ENCODE measurements at regions not wholly inside any gene's neighbourhood (a gene's known extent, or its start where the extent isn't known, plus 50 kb on each side); places are given as distances from the start of the nearest gene placed in this dataset.

- H3K27me3 ChIP-seq (ENCODE audit: control insufficient read depth in 4 of 4, insufficient read depth in 4 of 4, low read length in 3 of 4): no peaks in the 10 kb centered on the region
- H3K9me3 ChIP-seq (ENCODE audit: control insufficient read depth in 4 of 4, low read length in 3 of 4): no peaks in the 10 kb centered on the region
- no peak for DNase-seq (ENCODE audit: low spot score)
- H3K4me1 ChIP-seq (ENCODE audit: control insufficient read depth in 4 of 4, insufficient read depth in 4 of 4, low read length in 3 of 4): no peaks in the 10 kb centered on the region
- H3K4me3 ChIP-seq (ENCODE audit: low read depth in 1 of 3, low read length in 3 of 3): no peak overlapping the region
- H3K27ac ChIP-seq (ENCODE audit: low read depth in 1 of 2, low read length in 2 of 2): no peak overlapping the region
- 43% methylated on average over 1 of the region's 1 CpG for WGBS
- H3K9ac ChIP-seq (ENCODE audit: low read depth in 1 of 2, low read length in 2 of 2): no peak overlapping the region
- TF ChIP-seq SP1 (IDR thresholded peaks at IDR 0.05) (no peak), REST (IDR thresholded peaks at IDR 0.05) (peak; percentile 96)
- H3K36me3 ChIP-seq (ENCODE audit: control insufficient read depth in 4 of 4, insufficient read depth in 3 of 4, low read depth in 1 of 4, low read length in 3 of 4): no peaks in the 10 kb centered on the region
Measured at GRCh38 chr9:124149992-124150391, 107.8 kb upstream of the NEK6 start.

GRCh38 chr9:124163760-124164255, 93.9 kb upstream of the NEK6 start:
- no peak for DNase-seq (ENCODE audit: low spot score)
- no peaks in the 10 kb centered on the region for H3K4me1 ChIP-seq (ENCODE audit: control insufficient read depth in 4 of 4, insufficient read depth in 4 of 4, low read length in 3 of 4)
- no peak overlapping the region for H3K9ac ChIP-seq (ENCODE audit: low read depth in 1 of 2, low read length in 2 of 2)
- no peak for TF ChIP-seq GABPA (IDR thresholded peaks at IDR 0.05 in 1 of 2, conservative IDR thresholded peaks at IDR 0.05 in 1 of 2)
- no peak for TF ChIP-seq HNF4A (conservative IDR thresholded peaks at IDR 0.05)
- H3K27me3 ChIP-seq (ENCODE audit: control insufficient read depth in 4 of 4, insufficient read depth in 4 of 4, low read length in 3 of 4): no peaks in the 10 kb centered on the region
- no peaks in the 10 kb centered on the region for H3K36me3 ChIP-seq (ENCODE audit: control insufficient read depth in 4 of 4, insufficient read depth in 3 of 4, low read depth in 1 of 4, low read length in 3 of 4)
- no peaks in the 10 kb centered on the region for H3K9me3 ChIP-seq (ENCODE audit: control insufficient read depth in 4 of 4, low read length in 3 of 4)
- H3K27ac ChIP-seq (ENCODE audit: low read depth in 1 of 2, low read length in 2 of 2): no peak overlapping the region
- H3K4me3 ChIP-seq (ENCODE audit: low read depth in 1 of 3, low read length in 3 of 3): no peak overlapping the region
- WGBS: 65% methylated on average over 2 of the region's 2 CpGs

DNA sequence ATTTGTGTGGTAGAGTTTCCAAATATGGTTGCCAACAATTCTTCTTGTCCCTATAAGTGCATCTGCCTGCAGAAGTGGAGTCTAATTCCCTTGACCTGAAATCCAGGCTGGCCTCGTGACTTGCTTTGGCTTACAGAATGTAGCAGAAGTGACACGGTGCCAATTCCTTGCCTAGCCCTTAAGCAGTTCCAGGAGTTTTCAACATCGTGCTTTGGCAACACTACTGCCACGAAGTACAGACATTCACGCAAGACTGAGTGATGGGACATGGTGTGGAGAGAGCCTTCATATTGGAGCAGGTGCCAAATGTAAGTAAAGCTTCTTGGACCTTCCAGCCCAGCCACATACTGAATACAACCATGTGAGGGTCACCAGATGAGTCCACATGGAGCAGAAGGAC, 92.9 kb upstream of the NEK6 start:
- Histone ChIP-seq H3K4me3 (ENCODE audit: low read depth in 1 of 3, low read length in 3 of 3) (no peak overlapping the region), H3K4me1 (ENCODE audit: control insufficient read depth in 4 of 4, insufficient read depth in 4 of 4, low read length in 3 of 4) (no peaks in the 10 kb centered on the region), H3K9me3 (ENCODE audit: control insufficient read depth in 4 of 4, low read length in 3 of 4) (no peaks in the 10 kb centered on the region), H3K9ac (ENCODE audit: low read depth in 1 of 2, low read length in 2 of 2) (no peak overlapping the region), H3K27ac (ENCODE audit: low read depth in 1 of 2, low read length in 2 of 2) (no peak overlapping the region), H3K36me3 (ENCODE audit: control insufficient read depth in 4 of 4, insufficient read depth in 3 of 4, low read depth in 1 of 4, low read length in 3 of 4) (no peaks in the 10 kb centered on the region), H3K27me3 (ENCODE audit: control insufficient read depth in 4 of 4, insufficient read depth in 4 of 4, low read length in 3 of 4) (no peaks in the 10 kb centered on the region)
- WGBS: 80% methylated on average over 5 of the region's 5 CpGs
- DNase-seq (ENCODE audit: low spot score): no peak
- TF ChIP-seq MAX (IDR thresholded peaks at IDR 0.05) (no peak), FOXA2 (IDR thresholded peaks at IDR 0.05) (no peak)

DNA sequence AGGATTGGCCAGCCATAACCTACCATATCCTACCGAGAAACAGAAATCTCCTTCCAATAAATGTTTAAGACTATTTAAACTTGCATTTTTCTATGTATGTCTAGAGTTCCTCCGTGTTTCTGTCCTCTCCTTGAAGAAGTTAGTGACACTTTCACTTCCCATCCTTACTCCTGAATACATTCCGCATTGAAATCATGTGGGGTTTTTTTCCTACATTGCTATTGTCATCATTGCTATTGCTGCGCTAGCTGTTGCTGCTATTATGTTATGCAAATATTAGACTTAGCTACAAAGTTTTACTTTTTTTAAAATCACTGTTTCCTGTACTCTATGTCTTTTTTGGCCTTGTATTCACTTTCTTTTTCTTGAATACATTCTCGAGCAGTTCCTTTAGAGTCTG, 83.3 kb upstream of the NEK6 start:
- WGBS: 84% methylated on average over 5 of the region's 5 CpGs
- Histone ChIP-seq H3K4me3 (ENCODE audit: low read depth in 1 of 3, low read length in 3 of 3) (no peak overlapping the region), H3K9ac (ENCODE audit: low read depth in 1 of 2, low read length in 2 of 2) (no peak overlapping the region), H3K27ac (ENCODE audit: low read depth in 1 of 2, low read length in 2 of 2) (no peak overlapping the region), H3K36me3 (ENCODE audit: control insufficient read depth in 4 of 4, insufficient read depth in 3 of 4, low read depth in 1 of 4, low read length in 3 of 4) (no peaks in the 10 kb centered on the region), H3K4me1 (ENCODE audit: control insufficient read depth in 4 of 4, insufficient read depth in 4 of 4, low read length in 3 of 4) (no peaks in the 10 kb centered on the region), H3K9me3 (ENCODE audit: control insufficient read depth in 4 of 4, low read length in 3 of 4) (no peaks in the 10 kb centered on the region), H3K27me3 (ENCODE audit: control insufficient read depth in 4 of 4, insufficient read depth in 4 of 4, low read length in 3 of 4) (no peaks in the 10 kb centered on the region)
- DNase-seq (ENCODE audit: low spot score): no peak
- TF ChIP-seq FOXA1 (IDR thresholded peaks at IDR 0.05) (no peak), RAD21 (IDR thresholded peaks at IDR 0.05) (no peak), NR2F2 (IDR thresholded peaks at IDR 0.05) (no peak), REST (IDR thresholded peaks at IDR 0.05) (no peak), RXRA (IDR thresholded peaks at IDR 0.05) (no peak), MAX (IDR thresholded peaks at IDR 0.05) (no peak), HNF4G (IDR thresholded peaks at IDR 0.05) (no peak), ATF3 (IDR thresholded peaks at IDR 0.05) (no peak), JUND (IDR thresholded peaks at IDR 0.05) (no peak), TAF1 (conservative IDR thresholded peaks at IDR 0.05) (no peak)

Data from liver (tissue), 7 donors.